HAP-1 (cell line): ENCODE measurements at regions not wholly inside any gene's neighbourhood (a gene's known extent, or its start where the extent isn't known, plus 50 kb on each side); places are given as distances from the start of the nearest gene placed in this dataset.
"Not testable (repeated sequence)": the region's sequence is repeated elsewhere in the genome, so short reads cannot be mapped to it uniquely, and the experiment has no call there.

Experiments
- DNase-seq, 2 experiments: peaks; one replicate each; pipeline ENCODE4 v3.0.0-alpha.2; 2016 to 2020; ENCODE audit warnings: low spot score in 2 of 2
- H3K27me3 ChIP-seq: fragments of 250-450 bp; sonication (Bioruptor Pico); 2 replicates; pipeline ENCODE4 v1.5.1; 2020; ENCODE audit warnings: low read depth, mild to moderate bottlenecking, moderate library complexity
- H3K36me3 ChIP-seq: fragments of 250-450 bp; sonication (Bioruptor Pico); replicated peaks from 2 replicates; pipeline ENCODE4 v1.5.1; 2020; ENCODE audit warnings: mild to moderate bottlenecking
- H3K4me1 ChIP-seq: fragments of 250-450 bp; sonication (Bioruptor Pico); 2 replicates; pipeline ENCODE4 v1.5.1; 2020; ENCODE audit warnings: mild to moderate bottlenecking
- H3K4me3 ChIP-seq: fragments of 250-450 bp; sonication (Bioruptor Pico); 2 replicates; pipeline ENCODE4 v1.5.1; 2020; ENCODE audit warnings: mild to moderate bottlenecking, moderate library complexity
- H3K9me3 ChIP-seq: fragments of 250-450 bp; sonication (Bioruptor Pico); 2 replicates; pipeline ENCODE4 v1.5.1; 2020; ENCODE audit warnings: mild to moderate bottlenecking, moderate library complexity
- in situ Hi-C: fragments of 300-500 bp; cut with MboI; formaldehyde crosslinking; loops from 3 replicates; pipeline ENCODE4 v1.14.3; 2020; ENCODE audit warnings: low sequenced_read_pairs, inconsistent platforms, mixed read lengths

GRCh38 chr5:56410696-56411095, 177.6 kb upstream of the ANKRD55 start:
- DNase-seq = no peak
- H3K36me3 ChIP-seq = no peaks in the 10 kb centered on the region
- H3K9me3 ChIP-seq = no peaks in the 10 kb centered on the region
- no peaks in the 10 kb centered on the region for H3K27me3 ChIP-seq
- in situ Hi-C loops = no loop called here
- H3K4me1 ChIP-seq = peaks cover 34% of the 10 kb centered on the region
- no peak overlapping the region for H3K4me3 ChIP-seq

DNA sequence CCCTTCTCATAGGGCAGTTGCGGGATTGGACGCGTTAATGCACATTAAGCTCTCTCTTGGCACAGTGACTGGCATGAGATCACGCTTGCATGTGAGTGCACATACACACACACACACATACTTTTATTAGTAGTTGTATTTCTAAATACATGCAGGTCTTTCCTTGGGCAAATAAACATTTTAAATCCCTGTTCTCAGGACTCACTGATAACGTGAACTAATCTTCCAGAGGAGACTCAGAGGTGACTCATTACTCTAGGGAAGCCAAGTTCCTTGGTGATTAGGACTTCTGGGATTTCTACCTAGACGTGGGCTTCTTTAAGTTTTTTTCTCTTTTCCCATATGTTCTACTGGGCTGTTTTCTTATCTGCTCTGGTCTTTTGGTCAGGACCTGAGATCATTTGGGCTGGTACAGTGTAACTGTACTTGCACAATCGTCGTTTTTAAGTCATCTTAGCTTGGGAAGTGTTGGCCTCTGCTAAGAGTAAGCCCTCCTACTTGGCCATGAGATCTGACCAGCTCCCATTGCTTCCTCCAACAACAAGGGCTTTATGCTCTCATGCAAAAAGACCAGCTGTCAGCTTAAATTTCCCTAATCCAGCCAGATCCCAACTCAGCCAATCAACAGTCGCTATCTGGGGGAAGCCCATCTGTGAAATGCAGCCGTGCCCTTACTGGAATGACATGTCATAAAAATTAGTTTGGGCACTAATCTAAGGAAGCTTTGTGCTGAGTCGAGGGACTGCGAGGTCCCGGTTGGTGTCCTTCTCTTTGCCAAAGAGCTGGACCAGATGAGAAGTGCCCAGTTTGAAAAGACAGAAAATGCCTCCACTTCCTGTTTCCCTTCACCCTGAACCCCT, 176.4 kb upstream of the ANKRD55 start:
- H3K27me3 ChIP-seq = no peaks in the 10 kb centered on the region

DNA sequence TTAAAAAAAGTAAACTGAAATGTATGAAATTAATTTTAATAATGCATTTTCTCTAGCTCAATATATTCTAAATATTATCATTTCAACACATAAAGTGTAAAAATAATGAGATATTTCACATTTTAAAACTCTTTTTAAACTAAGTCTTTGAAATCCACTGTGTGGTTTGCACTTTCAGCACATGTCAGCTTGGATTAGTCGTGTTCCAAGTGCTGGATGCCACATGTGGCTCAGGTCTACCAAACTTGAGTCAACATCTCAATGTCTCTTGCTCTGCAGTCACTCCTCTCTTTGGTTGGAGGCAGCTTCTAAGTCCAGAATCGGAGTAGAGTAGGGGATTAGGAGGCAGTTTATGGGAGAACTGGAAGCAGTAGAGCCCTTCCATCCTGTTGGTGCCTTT, 173.7 kb upstream of the ANKRD55 start:
- no peaks in the 10 kb centered on the region for H3K36me3 ChIP-seq
- in situ Hi-C loops = no loop called here

More for the DNA sequence above, 176.4 kb upstream of the ANKRD55 start:
- Histone ChIP-seq H3K4me1 (peaks cover 44% of the 10 kb centered on the region), H3K4me3 (no peak overlapping the region), H3K36me3 (no peaks in the 10 kb centered on the region), H3K9me3 (no peaks in the 10 kb centered on the region)
- in situ Hi-C loops = no loop called here
- peak; percentile 14 to 47 for DNase-seq

GRCh38 chr5:56406221-56406620, 173.1 kb upstream of the ANKRD55 start:
- in situ Hi-C loops = no loop called here
- Histone ChIP-seq H3K4me1 (peaks cover 50% of the 10 kb centered on the region), H3K36me3 (no peaks in the 10 kb centered on the region), H3K9me3 (no peaks in the 10 kb centered on the region), H3K27me3 (no peaks in the 10 kb centered on the region), H3K4me3 (no peak overlapping the region)
- DNase-seq = peak in 1 of 2 experiments; percentile 26

More for the DNA sequence above, 173.7 kb upstream of the ANKRD55 start:
- Histone ChIP-seq H3K4me3 (no peak overlapping the region), H3K4me1 (peaks cover 52% of the 10 kb centered on the region), H3K27me3 (no peaks in the 10 kb centered on the region), H3K9me3 (no peaks in the 10 kb centered on the region)
- DNase-seq = no peak

DNA sequence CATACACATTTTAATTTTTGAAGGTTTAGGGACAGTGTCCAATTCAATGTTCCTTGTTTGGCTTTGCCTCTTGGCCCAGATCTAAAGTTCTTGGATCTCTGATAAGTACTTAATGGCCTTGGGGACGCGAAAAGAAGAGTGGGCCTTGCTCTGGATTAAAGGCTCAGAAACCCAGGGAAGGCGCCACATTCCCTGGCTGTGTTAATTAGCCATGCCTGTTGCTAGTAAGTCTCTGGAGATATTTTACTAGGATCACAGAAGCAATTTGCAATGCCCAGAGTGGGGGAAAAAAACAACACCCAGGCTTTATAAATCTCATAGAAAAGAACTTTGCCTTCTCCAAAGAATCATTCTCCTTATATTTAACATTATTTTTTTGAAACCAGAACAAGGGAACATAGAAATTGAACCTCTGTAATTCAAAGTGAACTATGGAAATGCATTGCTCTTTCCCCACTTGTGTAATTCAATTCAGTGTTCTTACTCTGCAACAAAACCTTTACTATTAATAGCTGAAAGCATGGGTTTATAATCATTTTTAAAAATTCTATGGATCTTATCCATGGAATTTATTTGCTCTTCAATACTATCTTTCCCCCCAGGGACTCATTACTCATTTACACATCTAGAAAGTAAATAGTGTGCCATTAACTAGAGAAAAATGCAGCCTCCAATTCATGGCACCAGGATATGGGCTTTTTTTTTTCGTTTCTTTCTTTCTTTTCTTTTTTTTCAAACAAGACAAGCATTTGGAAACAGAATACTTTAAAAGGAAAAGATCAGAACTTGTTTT, 172.2 kb upstream of the ANKRD55 start:
- peak; percentile 70 to 84 for DNase-seq

GRCh38 chr5:56402266-56403220, 169.4 kb upstream of the ANKRD55 start:
- in situ Hi-C loops = no loop called here
- peak in 1 of 2 experiments; percentile 10 for DNase-seq
- H3K27me3 ChIP-seq = no peaks in the 10 kb centered on the region
- no peak overlapping the region for H3K4me3 ChIP-seq
- H3K36me3 ChIP-seq = no peaks in the 10 kb centered on the region
- peaks cover 41% of the 10 kb centered on the region for H3K4me1 ChIP-seq
- no peaks in the 10 kb centered on the region for H3K9me3 ChIP-seq

More for the DNA sequence above, 172.2 kb upstream of the ANKRD55 start:
- no peak overlapping the region for H3K4me3 ChIP-seq
- H3K36me3 ChIP-seq = no peaks in the 10 kb centered on the region
- H3K9me3 ChIP-seq = no peaks in the 10 kb centered on the region
- no peaks in the 10 kb centered on the region for H3K27me3 ChIP-seq
- peaks cover 50% of the 10 kb centered on the region for H3K4me1 ChIP-seq
- in situ Hi-C loops = no loop called here

DNA sequence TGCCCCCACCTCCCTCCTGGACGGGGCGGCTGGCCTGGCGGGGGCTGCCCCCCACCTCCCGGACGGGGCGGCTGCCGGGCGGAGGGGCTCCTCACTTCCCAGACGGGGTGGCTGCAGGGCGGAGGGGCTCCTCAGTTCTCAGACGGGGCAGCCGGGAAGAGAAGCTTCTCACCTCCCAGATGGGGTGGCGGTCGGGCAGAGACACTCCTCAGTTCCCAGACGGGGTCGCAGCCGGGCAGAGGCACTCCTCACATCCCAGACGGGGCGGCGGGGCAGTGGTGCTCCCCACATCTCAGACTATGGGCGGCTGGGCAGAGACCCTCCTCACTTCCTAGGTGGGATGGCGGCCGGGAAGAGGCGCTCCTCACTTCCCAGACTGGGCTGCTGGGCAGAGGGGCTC, 164.7 kb upstream of the ANKRD55 start:
- H3K36me3 ChIP-seq, H3K4me1 ChIP-seq, H3K9me3 ChIP-seq, in situ Hi-C loops, H3K4me3 ChIP-seq, H3K27me3 ChIP-seq, DNase-seq: not testable (repeated sequence)

GRCh38 chr5:56396634-56397033, 163.5 kb upstream of the ANKRD55 start:
- Histone ChIP-seq H3K27me3 (no peaks in the 10 kb centered on the region), H3K9me3 (peaks cover 6% of the 10 kb centered on the region; the same call in 1 of the 2 replicates), H3K4me3 (no peak overlapping the region), H3K36me3 (no peaks in the 10 kb centered on the region), H3K4me1 (no peaks in the 10 kb centered on the region; the same call in 1 of the 2 replicates)
- in situ Hi-C loops = no loop called here
- DNase-seq = no peak

DNA sequence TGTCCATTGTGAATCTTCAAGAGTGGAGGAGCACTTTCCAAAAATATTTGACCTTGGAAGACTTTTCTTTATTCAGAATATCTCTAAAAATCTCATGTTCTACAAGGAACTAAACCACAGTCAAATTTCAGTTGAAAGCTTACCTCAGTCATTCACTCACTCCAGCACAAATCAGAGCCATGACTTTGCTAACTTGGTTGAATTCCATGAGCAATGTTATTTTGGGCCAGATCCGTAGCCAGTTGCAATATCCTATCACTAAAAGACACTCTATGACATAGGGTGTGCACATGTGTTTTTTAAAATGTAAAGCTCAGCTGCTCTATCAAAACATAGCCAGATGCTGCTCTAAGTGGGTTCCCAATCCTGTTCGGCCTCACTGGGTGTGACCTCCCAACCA, 156.1 kb upstream of the ANKRD55 start:
- H3K9me3 ChIP-seq = no peaks in the 10 kb centered on the region
- H3K4me3 ChIP-seq = no peak overlapping the region
- no peak for DNase-seq
- peaks cover 15% of the 10 kb centered on the region for H3K4me1 ChIP-seq
- in situ Hi-C loops = no loop called here
- H3K36me3 ChIP-seq = no peaks in the 10 kb centered on the region
- no peaks in the 10 kb centered on the region for H3K27me3 ChIP-seq

GRCh38 chr5:56388229-56388985, 155.3 kb upstream of the ANKRD55 start:
- no peaks in the 10 kb centered on the region for H3K36me3 ChIP-seq

GRCh38 chr5:56386046-56386445, 152.9 kb upstream of the ANKRD55 start:
- Histone ChIP-seq H3K4me1 (peaks cover 23% of the 10 kb centered on the region), H3K9me3 (no peaks in the 10 kb centered on the region), H3K36me3 (no peaks in the 10 kb centered on the region), H3K27me3 (no peaks in the 10 kb centered on the region), H3K4me3 (no peak overlapping the region)
- in situ Hi-C loops = no loop called here
- no peak for DNase-seq

More at GRCh38 chr5:56388229-56388985, 155.3 kb upstream of the ANKRD55 start:
- Histone ChIP-seq H3K27me3 (no peaks in the 10 kb centered on the region), H3K4me3 (no peak overlapping the region), H3K9me3 (no peaks in the 10 kb centered on the region), H3K4me1 (peaks cover 15% of the 10 kb centered on the region)
- peak in 1 of 2 experiments; percentile 22 for DNase-seq
- in situ Hi-C loops = no loop called here

GRCh38 chr5:56384186-56384585, 151.1 kb upstream of the ANKRD55 start:
- Histone ChIP-seq H3K36me3 (no peaks in the 10 kb centered on the region), H3K4me3 (no peak overlapping the region), H3K9me3 (no peaks in the 10 kb centered on the region), H3K27me3 (no peaks in the 10 kb centered on the region), H3K4me1 (peaks cover 23% of the 10 kb centered on the region)
- DNase-seq = no peak
- in situ Hi-C loops = no loop called here

- H3K4me1 ChIP-seq = peaks cover 23% of the 10 kb centered on the region
- H3K27me3 ChIP-seq = no peaks in the 10 kb centered on the region
- DNase-seq = no peak
- no peaks in the 10 kb centered on the region for H3K36me3 ChIP-seq
- in situ Hi-C loops = no loop called here
- no peak overlapping the region for H3K4me3 ChIP-seq
- H3K9me3 ChIP-seq = no peaks in the 10 kb centered on the region
These were observed 150.6 kb upstream of the ANKRD55 start for GRCh38 chr5:56383761-56384160.
